Activated CD4-positive, alpha-beta memory T cell treated with anti-CD3 and anti-CD28 coated beads, Interleukin-2, amount 10 ng/mL, durations not matched to agents 7 days and 5 days (primary cell): ENCODE measurements at regions not wholly inside any gene's neighbourhood (a gene's known extent, or its start where the extent isn't known, plus 50 kb on each side); places are given as distances from the start of the nearest gene placed in this dataset.
"Not testable (repeated sequence)": the region's sequence is repeated elsewhere in the genome, so short reads cannot be mapped to it uniquely, and the experiment has no call there.

Experiments
- CTCF ChIA-PET: fragments of 350-600 bp; sonication (Branson Sonifier 250); formaldehyde crosslinking; loops from one replicate; lab custom pipeline; 2021; ENCODE audit warnings: antibody characterized with exemption, inconsistent platforms; lab: Charles Lee
- POLR2A ChIA-PET: fragments of 350-600 bp; sonication (Branson Sonifier 250); formaldehyde crosslinking; loops from one replicate; lab custom pipeline; 2021; ENCODE audit warnings: antibody characterized with exemption; lab: Charles Lee
- DNase-seq: peaks from one replicate; pipeline ENCODE4 v3.0.0-alpha.2; 2020
- H3K27ac Mint-ChIP-seq: one replicate; pipeline ENCODE4 v1.8.0; 2021; ENCODE audit warnings: mild to moderate bottlenecking, mixed read lengths
- H3K27me3 Mint-ChIP-seq: one replicate; pipeline ENCODE4 v1.8.0; 2021; ENCODE audit warnings: mixed read lengths
- H3K36me3 Mint-ChIP-seq: one replicate; pipeline ENCODE4 v1.8.0; 2021; ENCODE audit warnings: low read depth, mixed read lengths
- H3K4me1 Mint-ChIP-seq: one replicate; pipeline ENCODE4 v1.8.0; 2021; ENCODE audit warnings: mixed read lengths
- H3K4me3 Mint-ChIP-seq: one replicate; pipeline ENCODE4 v1.8.0; 2021; ENCODE audit warnings: mild to moderate bottlenecking, mixed read lengths
- H3K9me3 Mint-ChIP-seq: one replicate; pipeline ENCODE4 v1.8.0; 2021; ENCODE audit warnings: mixed read lengths

GRCh38 chr13:62482351-62482750 lies 1066.7 kb upstream of the PCDH20 start:
- Mint-ChIP-seq H3K4me3 (no peak overlapping the region), H3K36me3 (no peaks in the 10 kb centered on the region), H3K4me1 (no peaks in the 10 kb centered on the region), H3K27me3 (no peaks in the 10 kb centered on the region), H3K27ac (no peak overlapping the region), H3K9me3 (peaks cover 2% of the 10 kb centered on the region)
- POLR2A ChIA-PET: no interaction called here
- no peak for DNase-seq
- CTCF ChIA-PET: no interaction called here

DNA sequence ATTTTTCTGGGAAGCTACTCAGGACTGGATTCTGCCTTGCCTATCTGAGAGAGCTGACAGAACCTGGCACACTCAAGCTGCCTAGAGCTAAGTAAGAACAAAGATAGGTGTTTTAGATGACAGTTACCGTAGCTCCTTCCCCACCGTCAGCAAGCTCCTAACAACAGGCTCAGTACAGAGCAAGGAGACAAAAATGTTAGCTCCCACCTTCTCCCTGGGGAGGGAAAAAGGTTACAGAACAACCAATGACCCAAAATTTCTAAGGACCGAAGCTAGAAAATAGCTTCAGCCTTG lies 1058.2 kb upstream of the PCDH20 start:
- ChIA-PET CTCF (no interaction called here), POLR2A (no interaction called here)
- DNase-seq: no peak
- Mint-ChIP-seq H3K27me3 (no peaks in the 10 kb centered on the region), H3K4me3 (no peak overlapping the region), H3K27ac (no peak overlapping the region), H3K9me3 (peaks cover 5% of the 10 kb centered on the region), H3K36me3 (no peaks in the 10 kb centered on the region), H3K4me1 (no peaks in the 10 kb centered on the region)

DNA sequence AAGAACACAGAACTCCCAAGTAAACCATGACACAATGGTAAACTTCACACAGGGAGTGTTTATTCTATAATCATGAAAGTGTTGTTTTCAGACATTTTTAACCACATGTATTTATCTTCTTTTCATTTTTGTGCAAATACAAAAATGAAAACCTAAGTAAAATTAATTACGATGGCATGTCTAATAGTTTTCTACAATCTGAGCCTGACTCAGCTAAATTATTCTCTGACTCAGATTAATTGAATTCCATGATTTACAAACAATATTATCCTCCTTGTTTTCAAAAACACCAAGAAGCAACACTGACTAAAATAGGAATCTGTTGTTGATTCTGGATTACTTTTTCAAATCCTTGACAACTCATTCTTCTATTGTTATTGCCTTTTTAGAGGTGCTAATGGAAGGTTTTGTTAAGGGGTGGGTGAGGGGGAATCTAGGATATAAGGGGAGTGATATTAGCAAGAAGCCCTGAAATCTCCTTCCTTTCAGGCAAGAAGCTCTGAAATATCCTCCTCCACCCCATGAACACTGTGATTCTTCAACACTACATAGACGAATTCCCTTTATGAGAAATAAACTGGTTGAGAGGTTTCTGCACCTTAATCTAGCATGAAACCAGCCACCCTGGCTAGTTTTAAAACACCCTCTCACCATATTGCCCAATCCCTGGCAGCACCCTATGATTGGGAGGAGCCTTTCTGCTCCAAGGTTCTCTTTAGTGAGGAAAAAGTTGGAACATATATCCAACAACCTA lies 1057.7 kb upstream of the PCDH20 start:
- ChIA-PET POLR2A (no interaction called here), CTCF (no interaction called here)
- Mint-ChIP-seq H3K4me1 (no peaks in the 10 kb centered on the region), H3K9me3 (peaks cover 5% of the 10 kb centered on the region), H3K4me3 (no peak overlapping the region), H3K36me3 (no peaks in the 10 kb centered on the region), H3K27ac (no peak overlapping the region), H3K27me3 (no peaks in the 10 kb centered on the region)
- no peak for DNase-seq

GRCh38 chr13:62453761-62454160 lies 1038.1 kb upstream of the PCDH20 start:
- CTCF ChIA-PET: no interaction called here
- H3K36me3 Mint-ChIP-seq: no peaks in the 10 kb centered on the region
- no peak overlapping the region for H3K4me3 Mint-ChIP-seq
- no peak for DNase-seq
- POLR2A ChIA-PET: no interaction called here
- no peaks in the 10 kb centered on the region for H3K27me3 Mint-ChIP-seq
- H3K9me3 Mint-ChIP-seq: no peaks in the 10 kb centered on the region
- H3K27ac Mint-ChIP-seq: no peak overlapping the region
- H3K4me1 Mint-ChIP-seq: no peaks in the 10 kb centered on the region

DNA sequence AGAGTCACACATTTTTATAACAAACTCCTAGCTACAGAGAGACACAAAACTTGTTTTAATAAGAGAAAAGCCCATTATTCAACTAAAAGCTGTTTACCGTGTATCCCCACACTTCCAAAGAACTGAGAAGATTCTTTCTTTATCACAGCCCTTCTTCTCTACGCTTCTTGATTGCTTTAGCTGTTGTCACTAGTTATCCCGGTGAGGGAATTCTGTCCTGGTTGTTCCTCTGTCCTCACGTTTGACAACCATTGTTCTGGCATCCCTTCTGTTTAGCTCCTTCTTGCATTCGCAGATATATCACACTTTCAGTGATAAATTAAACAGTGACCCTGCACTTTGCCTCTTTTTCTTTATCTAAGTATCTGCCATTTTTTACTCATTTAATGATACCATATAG lies 1035.1 kb upstream of the PCDH20 start:
- POLR2A ChIA-PET: no interaction called here
- H3K27me3 Mint-ChIP-seq: no peaks in the 10 kb centered on the region
- H3K4me1 Mint-ChIP-seq: no peaks in the 10 kb centered on the region
- H3K36me3 Mint-ChIP-seq: no peaks in the 10 kb centered on the region
- H3K9me3 Mint-ChIP-seq: peaks cover 3% of the 10 kb centered on the region
- H3K4me3 Mint-ChIP-seq: no peak overlapping the region
- no peak for DNase-seq
- no peak overlapping the region for H3K27ac Mint-ChIP-seq
- CTCF ChIA-PET: no interaction called here

GRCh38 chr13:62447771-62448382 lies 1032.2 kb upstream of the PCDH20 start:
- H3K27me3 Mint-ChIP-seq, DNase-seq, H3K9me3 Mint-ChIP-seq, H3K4me1 Mint-ChIP-seq, POLR2A ChIA-PET, H3K4me3 Mint-ChIP-seq, H3K36me3 Mint-ChIP-seq, CTCF ChIA-PET, H3K27ac Mint-ChIP-seq: not testable (repeated sequence)

DNA sequence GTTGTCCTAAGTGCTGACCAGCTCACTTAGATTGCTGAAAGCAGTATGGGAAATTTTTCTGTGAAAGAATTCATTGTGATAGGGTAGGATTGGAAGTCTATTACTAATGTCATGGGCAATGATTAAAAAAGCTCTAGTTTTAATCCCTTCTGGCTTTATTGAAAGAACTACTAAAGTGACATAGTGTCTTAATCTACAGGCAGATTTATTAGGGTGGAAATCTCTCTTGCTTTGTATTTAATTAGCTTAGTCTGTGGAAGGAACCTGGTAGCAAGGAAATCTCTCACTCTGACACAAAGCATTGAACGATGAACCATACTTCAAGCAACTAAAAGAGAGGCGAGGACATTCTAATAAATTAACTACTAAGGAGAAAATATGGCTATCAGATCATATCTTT lies 1029.2 kb upstream of the PCDH20 start:
- Mint-ChIP-seq H3K4me3 (no peak overlapping the region), H3K36me3 (no peaks in the 10 kb centered on the region), H3K27me3 (no peaks in the 10 kb centered on the region), H3K27ac (no peak overlapping the region), H3K4me1 (no peaks in the 10 kb centered on the region), H3K9me3 (peaks cover 3% of the 10 kb centered on the region)
- POLR2A ChIA-PET: no interaction called here
- CTCF ChIA-PET: no interaction called here
- DNase-seq: no peak

- CTCF ChIA-PET: no interaction called here
- Mint-ChIP-seq H3K9me3 (no peaks in the 10 kb centered on the region), H3K27me3 (no peaks in the 10 kb centered on the region), H3K4me1 (no peaks in the 10 kb centered on the region), H3K36me3 (no peaks in the 10 kb centered on the region), H3K27ac (no peak overlapping the region), H3K4me3 (no peak overlapping the region)
- POLR2A ChIA-PET: no interaction called here
- DNase-seq: no peak
Observed at GRCh38 chr13:62434081-62434480, 1018.4 kb upstream of the PCDH20 start.

GRCh38 chr13:62433660-62434059 lies 1018.0 kb upstream of the PCDH20 start:
- H3K4me1 Mint-ChIP-seq: no peaks in the 10 kb centered on the region
- ChIA-PET POLR2A (no interaction called here), CTCF (no interaction called here)
- no peak overlapping the region for H3K4me3 Mint-ChIP-seq
- H3K27ac Mint-ChIP-seq: no peak overlapping the region
- DNase-seq: no peak
- no peaks in the 10 kb centered on the region for H3K36me3 Mint-ChIP-seq
- H3K27me3 Mint-ChIP-seq: no peaks in the 10 kb centered on the region
- no peaks in the 10 kb centered on the region for H3K9me3 Mint-ChIP-seq

GRCh38 chr13:62432906-62433305 lies 1017.3 kb upstream of the PCDH20 start:
- no peaks in the 10 kb centered on the region for H3K4me1 Mint-ChIP-seq
- no peak overlapping the region for H3K27ac Mint-ChIP-seq
- H3K9me3 Mint-ChIP-seq: no peaks in the 10 kb centered on the region
- no peaks in the 10 kb centered on the region for H3K36me3 Mint-ChIP-seq
- H3K27me3 Mint-ChIP-seq: no peaks in the 10 kb centered on the region
- ChIA-PET CTCF (no interaction called here), POLR2A (no interaction called here)
- no peak for DNase-seq
- H3K4me3 Mint-ChIP-seq: no peak overlapping the region

- H3K27me3 Mint-ChIP-seq: no peaks in the 10 kb centered on the region
- no peaks in the 10 kb centered on the region for H3K9me3 Mint-ChIP-seq
- no peaks in the 10 kb centered on the region for H3K4me1 Mint-ChIP-seq
- DNase-seq: no peak
- no peaks in the 10 kb centered on the region for H3K36me3 Mint-ChIP-seq
- H3K4me3 Mint-ChIP-seq: no peak overlapping the region
- ChIA-PET CTCF (no interaction called here), POLR2A (no interaction called here)
- H3K27ac Mint-ChIP-seq: no peak overlapping the region
Observed at GRCh38 chr13:62432295-62432694, 1016.6 kb upstream of the PCDH20 start.

GRCh38 chr13:62431852-62432251 lies 1016.2 kb upstream of the PCDH20 start:
- ChIA-PET CTCF (no interaction called here), POLR2A (no interaction called here)
- no peak overlapping the region for H3K27ac Mint-ChIP-seq
- H3K4me3 Mint-ChIP-seq: no peak overlapping the region
- H3K27me3 Mint-ChIP-seq: no peaks in the 10 kb centered on the region
- no peaks in the 10 kb centered on the region for H3K36me3 Mint-ChIP-seq
- H3K4me1 Mint-ChIP-seq: no peaks in the 10 kb centered on the region
- DNase-seq: no peak
- H3K9me3 Mint-ChIP-seq: no peaks in the 10 kb centered on the region

DNA sequence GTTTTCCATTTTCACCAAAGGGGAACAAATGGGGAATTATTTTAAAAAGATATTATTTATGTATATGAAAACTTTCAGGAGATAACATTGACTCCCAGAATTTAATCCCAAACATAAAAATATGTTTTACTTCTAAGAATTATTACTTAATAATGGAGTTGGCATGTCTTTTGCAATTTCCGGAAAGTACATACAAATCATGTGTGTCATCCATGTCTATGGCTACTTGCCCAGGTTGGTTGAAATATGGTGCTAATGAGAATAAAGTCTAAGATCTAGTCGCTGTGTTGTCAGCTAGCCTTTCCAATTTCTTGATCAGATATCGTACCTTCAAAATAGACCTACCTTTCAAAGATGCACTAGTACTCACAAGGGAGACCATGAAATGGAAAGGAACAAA lies 1003.2 kb upstream of the PCDH20 start:
- H3K9me3 Mint-ChIP-seq: peaks cover 2% of the 10 kb centered on the region
- ChIA-PET POLR2A (no interaction called here), CTCF (no interaction called here)
- no peak for DNase-seq
- H3K27me3 Mint-ChIP-seq: no peaks in the 10 kb centered on the region
- H3K36me3 Mint-ChIP-seq: no peaks in the 10 kb centered on the region
- no peaks in the 10 kb centered on the region for H3K4me1 Mint-ChIP-seq
- no peak overlapping the region for H3K4me3 Mint-ChIP-seq
- H3K27ac Mint-ChIP-seq: no peak overlapping the region

GRCh38 chr13:62418376-62418775 lies 1002.7 kb upstream of the PCDH20 start:
- no peak overlapping the region for H3K27ac Mint-ChIP-seq
- no peaks in the 10 kb centered on the region for H3K36me3 Mint-ChIP-seq
- no peak overlapping the region for H3K4me3 Mint-ChIP-seq
- H3K27me3 Mint-ChIP-seq: no peaks in the 10 kb centered on the region
- peaks cover 3% of the 10 kb centered on the region for H3K9me3 Mint-ChIP-seq
- CTCF ChIA-PET: no interaction called here
- POLR2A ChIA-PET: no interaction called here
- H3K4me1 Mint-ChIP-seq: no peaks in the 10 kb centered on the region
- no peak for DNase-seq
